ENCODE measurements at regions not wholly inside any gene's neighbourhood (a gene's known extent, or its start where the extent isn't known, plus 50 kb on each side); places are given as distances from the start of the nearest gene placed in this dataset.

DNA sequence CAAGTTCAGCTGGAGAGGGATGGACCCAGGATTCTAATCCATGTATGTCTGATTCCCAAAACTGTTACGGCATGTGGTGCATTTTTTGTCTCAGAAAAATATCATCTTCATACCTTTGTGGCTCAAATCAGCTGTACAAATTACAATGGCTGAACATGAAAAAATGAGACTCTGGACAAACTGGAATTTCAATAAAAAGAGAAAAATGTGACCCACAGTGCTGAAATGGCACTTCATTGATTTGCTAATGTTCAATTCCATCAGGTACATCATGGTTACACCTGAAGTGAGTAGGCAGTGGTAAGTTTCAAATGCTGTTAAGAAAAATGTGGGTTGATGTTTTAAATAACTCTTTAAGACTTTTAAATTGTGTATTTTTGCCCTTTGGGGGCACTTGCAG lies 165.6 kb upstream of the CAND1 start:
- TF ChIP-seq STAT1 (IDR thresholded peaks at IDR 0.05; ENCODE audit: unreplicated experiment) (no peak), ZNF331 (CRISPR knock-in tag; IDR thresholded peaks at IDR 0.05; ENCODE audit: low read depth) (no peak), POLR2AphosphoS5 (IDR thresholded peaks at IDR 0.05; ENCODE audit: low read depth) (no peak), JUNB (IDR thresholded peaks at IDR 0.05; ENCODE audit: unreplicated experiment) (no peak), NANOG (IDR thresholded peaks at IDR 0.05; ENCODE audit: borderline replicate concordance) (no peak), CREB1 (CRISPR knock-in tag; IDR thresholded peaks at IDR 0.05; ENCODE audit: low read depth) (no peak), ZNF114 (CRISPR knock-in tag; IDR thresholded peaks at IDR 0.05) (no peak), EZH2phosphoT487 (IDR thresholded peaks at IDR 0.05; ENCODE audit: unreplicated experiment) (no peak), EZH2 (IDR thresholded peaks at IDR 0.05; ENCODE audit: low read depth, unreplicated experiment) (no peak)
- TF ChIP-seq, protein P1, sequence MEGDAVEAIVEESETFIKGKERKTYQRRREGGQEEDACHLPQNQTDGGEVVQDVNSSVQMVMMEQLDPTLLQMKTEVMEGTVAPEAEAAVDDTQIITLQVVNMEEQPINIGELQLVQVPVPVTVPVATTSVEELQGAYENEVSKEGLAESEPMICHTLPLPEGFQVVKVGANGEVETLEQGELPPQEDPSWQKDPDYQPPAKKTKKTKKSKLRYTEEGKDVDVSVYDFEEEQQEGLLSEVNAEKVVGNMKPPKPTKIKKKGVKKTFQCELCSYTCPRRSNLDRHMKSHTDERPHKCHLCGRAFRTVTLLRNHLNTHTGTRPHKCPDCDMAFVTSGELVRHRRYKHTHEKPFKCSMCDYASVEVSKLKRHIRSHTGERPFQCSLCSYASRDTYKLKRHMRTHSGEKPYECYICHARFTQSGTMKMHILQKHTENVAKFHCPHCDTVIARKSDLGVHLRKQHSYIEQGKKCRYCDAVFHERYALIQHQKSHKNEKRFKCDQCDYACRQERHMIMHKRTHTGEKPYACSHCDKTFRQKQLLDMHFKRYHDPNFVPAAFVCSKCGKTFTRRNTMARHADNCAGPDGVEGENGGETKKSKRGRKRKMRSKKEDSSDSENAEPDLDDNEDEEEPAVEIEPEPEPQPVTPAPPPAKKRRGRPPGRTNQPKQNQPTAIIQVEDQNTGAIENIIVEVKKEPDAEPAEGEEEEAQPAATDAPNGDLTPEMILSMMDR (conservative IDR thresholded peaks at IDR 0.05; ENCODE audit: low read depth in 2 of 2): no peak
- TF ChIP-seq, protein P2, sequence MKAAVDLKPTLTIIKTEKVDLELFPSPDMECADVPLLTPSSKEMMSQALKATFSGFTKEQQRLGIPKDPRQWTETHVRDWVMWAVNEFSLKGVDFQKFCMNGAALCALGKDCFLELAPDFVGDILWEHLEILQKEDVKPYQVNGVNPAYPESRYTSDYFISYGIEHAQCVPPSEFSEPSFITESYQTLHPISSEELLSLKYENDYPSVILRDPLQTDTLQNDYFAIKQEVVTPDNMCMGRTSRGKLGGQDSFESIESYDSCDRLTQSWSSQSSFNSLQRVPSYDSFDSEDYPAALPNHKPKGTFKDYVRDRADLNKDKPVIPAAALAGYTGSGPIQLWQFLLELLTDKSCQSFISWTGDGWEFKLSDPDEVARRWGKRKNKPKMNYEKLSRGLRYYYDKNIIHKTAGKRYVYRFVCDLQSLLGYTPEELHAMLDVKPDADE (IDR thresholded peaks at IDR 0.05): no peak
- TF ChIP-seq, protein P3, sequence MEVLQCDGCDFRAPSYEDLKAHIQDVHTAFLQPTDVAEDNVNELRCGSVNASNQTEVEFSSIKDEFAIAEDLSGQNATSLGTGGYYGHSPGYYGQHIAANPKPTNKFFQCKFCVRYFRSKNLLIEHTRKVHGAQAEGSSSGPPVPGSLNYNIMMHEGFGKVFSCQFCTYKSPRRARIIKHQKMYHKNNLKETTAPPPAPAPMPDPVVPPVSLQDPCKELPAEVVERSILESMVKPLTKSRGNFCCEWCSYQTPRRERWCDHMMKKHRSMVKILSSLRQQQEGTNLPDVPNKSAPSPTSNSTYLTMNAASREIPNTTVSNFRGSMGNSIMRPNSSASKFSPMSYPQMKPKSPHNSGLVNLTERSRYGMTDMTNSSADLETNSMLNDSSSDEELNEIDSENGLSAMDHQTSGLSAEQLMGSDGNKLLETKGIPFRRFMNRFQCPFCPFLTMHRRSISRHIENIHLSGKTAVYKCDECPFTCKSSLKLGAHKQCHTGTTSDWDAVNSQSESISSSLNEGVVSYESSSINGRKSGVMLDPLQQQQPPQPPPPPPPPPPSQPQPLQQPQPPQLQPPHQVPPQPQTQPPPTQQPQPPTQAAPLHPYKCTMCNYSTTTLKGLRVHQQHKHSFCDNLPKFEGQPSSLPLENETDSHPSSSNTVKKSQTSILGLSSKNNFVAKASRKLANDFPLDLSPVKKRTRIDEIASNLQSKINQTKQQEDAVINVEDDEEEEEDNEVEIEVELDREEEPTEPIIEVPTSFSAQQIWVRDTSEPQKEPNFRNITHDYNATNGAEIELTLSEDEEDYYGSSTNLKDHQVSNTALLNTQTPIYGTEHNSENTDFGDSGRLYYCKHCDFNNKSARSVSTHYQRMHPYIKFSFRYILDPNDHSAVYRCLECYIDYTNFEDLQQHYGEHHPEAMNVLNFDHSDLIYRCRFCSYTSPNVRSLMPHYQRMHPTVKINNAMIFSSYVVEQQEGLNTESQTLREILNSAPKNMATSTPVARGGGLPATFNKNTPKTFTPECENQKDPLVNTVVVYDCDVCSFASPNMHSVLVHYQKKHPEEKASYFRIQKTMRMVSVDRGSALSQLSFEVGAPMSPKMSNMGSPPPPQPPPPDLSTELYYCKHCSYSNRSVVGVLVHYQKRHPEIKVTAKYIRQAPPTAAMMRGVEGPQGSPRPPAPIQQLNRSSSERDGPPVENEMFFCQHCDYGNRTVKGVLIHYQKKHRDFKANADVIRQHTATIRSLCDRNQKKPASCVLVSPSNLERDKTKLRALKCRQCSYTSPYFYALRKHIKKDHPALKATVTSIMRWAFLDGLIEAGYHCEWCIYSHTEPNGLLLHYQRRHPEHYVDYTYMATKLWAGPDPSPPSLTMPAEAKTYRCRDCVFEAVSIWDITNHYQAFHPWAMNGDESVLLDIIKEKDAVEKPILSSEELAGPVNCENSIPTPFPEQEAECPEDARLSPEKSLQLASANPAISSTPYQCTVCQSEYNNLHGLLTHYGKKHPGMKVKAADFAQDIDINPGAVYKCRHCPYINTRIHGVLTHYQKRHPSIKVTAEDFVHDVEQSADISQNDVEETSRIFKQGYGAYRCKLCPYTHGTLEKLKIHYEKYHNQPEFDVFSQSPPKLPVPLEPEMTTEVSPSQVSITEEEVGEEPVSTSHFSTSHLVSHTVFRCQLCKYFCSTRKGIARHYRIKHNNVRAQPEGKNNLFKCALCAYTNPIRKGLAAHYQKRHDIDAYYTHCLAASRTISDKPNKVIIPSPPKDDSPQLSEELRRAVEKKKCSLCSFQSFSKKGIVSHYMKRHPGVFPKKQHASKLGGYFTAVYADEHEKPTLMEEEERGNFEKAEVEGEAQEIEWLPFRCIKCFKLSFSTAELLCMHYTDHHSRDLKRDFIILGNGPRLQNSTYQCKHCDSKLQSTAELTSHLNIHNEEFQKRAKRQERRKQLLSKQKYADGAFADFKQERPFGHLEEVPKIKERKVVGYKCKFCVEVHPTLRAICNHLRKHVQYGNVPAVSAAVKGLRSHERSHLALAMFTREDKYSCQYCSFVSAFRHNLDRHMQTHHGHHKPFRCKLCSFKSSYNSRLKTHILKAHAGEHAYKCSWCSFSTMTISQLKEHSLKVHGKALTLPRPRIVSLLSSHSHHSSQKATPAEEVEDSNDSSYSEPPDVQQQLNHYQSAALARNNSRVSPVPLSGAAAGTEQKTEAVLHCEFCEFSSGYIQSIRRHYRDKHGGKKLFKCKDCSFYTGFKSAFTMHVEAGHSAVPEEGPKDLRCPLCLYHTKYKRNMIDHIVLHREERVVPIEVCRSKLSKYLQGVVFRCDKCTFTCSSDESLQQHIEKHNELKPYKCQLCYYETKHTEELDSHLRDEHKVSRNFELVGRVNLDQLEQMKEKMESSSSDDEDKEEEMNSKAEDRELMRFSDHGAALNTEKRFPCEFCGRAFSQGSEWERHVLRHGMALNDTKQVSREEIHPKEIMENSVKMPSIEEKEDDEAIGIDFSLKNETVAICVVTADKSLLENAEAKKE (CRISPR knock-in tag; IDR thresholded peaks at IDR 0.05): no peak
- TF ChIP-seq, protein P4, sequence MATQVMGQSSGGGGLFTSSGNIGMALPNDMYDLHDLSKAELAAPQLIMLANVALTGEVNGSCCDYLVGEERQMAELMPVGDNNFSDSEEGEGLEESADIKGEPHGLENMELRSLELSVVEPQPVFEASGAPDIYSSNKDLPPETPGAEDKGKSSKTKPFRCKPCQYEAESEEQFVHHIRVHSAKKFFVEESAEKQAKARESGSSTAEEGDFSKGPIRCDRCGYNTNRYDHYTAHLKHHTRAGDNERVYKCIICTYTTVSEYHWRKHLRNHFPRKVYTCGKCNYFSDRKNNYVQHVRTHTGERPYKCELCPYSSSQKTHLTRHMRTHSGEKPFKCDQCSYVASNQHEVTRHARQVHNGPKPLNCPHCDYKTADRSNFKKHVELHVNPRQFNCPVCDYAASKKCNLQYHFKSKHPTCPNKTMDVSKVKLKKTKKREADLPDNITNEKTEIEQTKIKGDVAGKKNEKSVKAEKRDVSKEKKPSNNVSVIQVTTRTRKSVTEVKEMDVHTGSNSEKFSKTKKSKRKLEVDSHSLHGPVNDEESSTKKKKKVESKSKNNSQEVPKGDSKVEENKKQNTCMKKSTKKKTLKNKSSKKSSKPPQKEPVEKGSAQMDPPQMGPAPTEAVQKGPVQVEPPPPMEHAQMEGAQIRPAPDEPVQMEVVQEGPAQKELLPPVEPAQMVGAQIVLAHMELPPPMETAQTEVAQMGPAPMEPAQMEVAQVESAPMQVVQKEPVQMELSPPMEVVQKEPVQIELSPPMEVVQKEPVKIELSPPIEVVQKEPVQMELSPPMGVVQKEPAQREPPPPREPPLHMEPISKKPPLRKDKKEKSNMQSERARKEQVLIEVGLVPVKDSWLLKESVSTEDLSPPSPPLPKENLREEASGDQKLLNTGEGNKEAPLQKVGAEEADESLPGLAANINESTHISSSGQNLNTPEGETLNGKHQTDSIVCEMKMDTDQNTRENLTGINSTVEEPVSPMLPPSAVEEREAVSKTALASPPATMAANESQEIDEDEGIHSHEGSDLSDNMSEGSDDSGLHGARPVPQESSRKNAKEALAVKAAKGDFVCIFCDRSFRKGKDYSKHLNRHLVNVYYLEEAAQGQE (IDR thresholded peaks at IDR 0.05; ENCODE audit: unreplicated experiment): no peak
- H3K9me2 ChIP-seq (ENCODE audit: insufficient read depth): no peaks in the 10 kb centered on the region
- H3K27ac ChIP-seq (ENCODE audit: low read depth): no peak overlapping the region
- no peaks in the 10 kb centered on the region for H3K36me3 Mint-ChIP-seq (ENCODE audit: low read depth)
- H3K36me3 ChIP-seq (ENCODE audit: insufficient read depth): no peaks in the 10 kb centered on the region
- DNase-seq (ENCODE audit: low spot score) (no peak), ATAC-seq (no peak)
- no peaks in the 10 kb centered on the region for H4K20me1 ChIP-seq (replicated peaks; ENCODE audit: insufficient read depth)
- no peak overlapping the region for H3K4me3 Mint-ChIP-seq
- H3K4me1 ChIP-seq (ENCODE audit: insufficient read depth): no peaks in the 10 kb centered on the region
- H3K27me3 ChIP-seq (ENCODE audit: insufficient read depth): no peaks in the 10 kb centered on the region
- no peak overlapping the region for H3K27ac Mint-ChIP-seq
- no peak overlapping the region for H3K4me2 ChIP-seq
- H3K9me3 Mint-ChIP-seq: no peaks in the 10 kb centered on the region; the same call in 1 of the 3 replicates
- H3K4me1 Mint-ChIP-seq: no peaks in the 10 kb centered on the region; the same call in 2 of the 3 replicates
- no peaks in the 10 kb centered on the region for H3F3A ChIP-seq (replicated peaks; ENCODE audit: low read depth)
- no peak overlapping the region for H2AFZ ChIP-seq
- H3K27me3 Mint-ChIP-seq (ENCODE audit: insufficient read depth, low read depth, poor library complexity): no peaks in the 10 kb centered on the region
- H3K79me2 ChIP-seq (replicated peaks; ENCODE audit: insufficient read depth): no peaks in the 10 kb centered on the region
- H3K4me3 ChIP-seq: no peak overlapping the region
